HG03342 (cell line): ENCODE measurements at regions not wholly inside any gene's neighbourhood (a gene's known extent, or its start where the extent isn't known, plus 50 kb on each side); places are given as distances from the start of the nearest gene placed in this dataset.
"Not testable (repeated sequence)": the region's sequence is repeated elsewhere in the genome, so short reads cannot be mapped to it uniquely, and the experiment has no call there.

Source experiments
- ATAC-seq: cut with Tn5 transposase; IDR thresholded peaks from one replicate; pipeline ENCODE4 v1.9.1; 2021; ENCODE audit warnings: mild to moderate bottlenecking, moderate library complexity; ENCODE audit not compliant: unreplicated experiment

GRCh38 chr10:128571071-128571470 lies 444.8 kb upstream of the MKI67 start:
- no peak for ATAC-seq

DNA sequence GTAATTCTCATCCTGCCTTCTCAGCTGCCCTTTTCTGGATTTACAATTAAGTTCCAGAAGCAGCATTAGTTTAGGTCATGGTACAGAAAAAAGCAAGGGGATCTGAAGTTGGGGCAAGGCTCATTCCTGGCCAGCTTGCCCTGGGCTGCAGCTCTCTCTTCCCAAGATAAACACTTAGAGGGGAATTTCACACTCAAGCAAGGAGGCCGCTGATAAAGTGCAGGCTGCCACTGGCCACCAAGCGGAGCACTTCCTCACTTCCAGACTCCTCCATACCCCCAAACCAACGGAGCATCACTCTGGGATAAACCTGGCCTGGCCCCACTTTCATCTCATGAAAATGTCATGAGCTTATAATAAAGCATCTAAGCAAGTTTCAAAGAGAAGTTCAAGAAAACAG lies 445.5 kb upstream of the MKI67 start:
- ATAC-seq: no peak

- no peak for ATAC-seq
Observed at GRCh38 chr10:128572696-128573095, 446.5 kb upstream of the MKI67 start.

DNA sequence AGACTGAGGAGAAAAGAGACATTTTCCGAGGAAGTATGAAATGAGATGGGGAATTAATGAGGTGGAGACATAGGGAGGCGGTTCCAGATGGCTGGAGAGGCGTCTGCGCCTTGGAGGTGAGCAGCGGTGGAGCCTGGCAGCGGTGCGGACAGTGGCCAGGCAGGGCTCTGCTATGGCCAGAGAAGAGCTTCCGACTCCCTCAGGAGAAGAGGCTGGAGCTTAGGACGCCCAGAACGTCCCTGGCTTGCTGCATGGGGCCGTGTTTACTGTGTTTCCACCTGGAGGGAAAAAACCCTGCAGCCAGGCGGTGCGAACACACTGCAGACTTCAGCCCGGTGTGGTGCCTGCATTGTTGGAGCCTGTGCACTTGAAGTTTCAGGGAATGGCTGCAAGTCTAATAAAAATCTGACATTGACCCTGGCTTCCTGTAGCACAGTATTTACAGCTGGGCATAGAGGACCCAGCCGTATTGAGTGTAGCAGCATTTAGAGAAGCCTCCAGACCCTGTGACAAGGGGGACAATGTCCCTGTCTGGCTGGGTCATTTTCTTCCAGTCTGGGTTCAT lies 447.1 kb upstream of the MKI67 start:
- no peak for ATAC-seq

DNA sequence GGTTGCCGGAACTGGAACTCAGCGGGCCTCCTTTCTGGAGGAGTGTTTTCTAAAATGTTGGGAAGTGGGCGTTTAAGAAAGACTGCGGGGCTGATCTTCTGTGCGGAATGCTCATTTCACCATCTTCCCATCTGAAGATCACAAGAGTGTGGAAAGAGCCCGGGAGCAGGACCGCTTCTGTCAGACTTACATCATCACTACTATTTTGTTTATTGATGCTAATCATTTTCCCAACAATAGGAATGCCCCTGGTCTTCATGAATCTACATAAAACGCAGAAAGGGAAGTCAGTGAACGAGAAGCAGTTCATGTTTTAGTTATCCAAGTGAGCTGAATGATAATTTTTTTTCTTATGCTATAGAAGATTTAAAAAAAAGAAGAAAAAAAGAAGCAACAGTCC lies 447.8 kb upstream of the MKI67 start:
- ATAC-seq: no peak

DNA sequence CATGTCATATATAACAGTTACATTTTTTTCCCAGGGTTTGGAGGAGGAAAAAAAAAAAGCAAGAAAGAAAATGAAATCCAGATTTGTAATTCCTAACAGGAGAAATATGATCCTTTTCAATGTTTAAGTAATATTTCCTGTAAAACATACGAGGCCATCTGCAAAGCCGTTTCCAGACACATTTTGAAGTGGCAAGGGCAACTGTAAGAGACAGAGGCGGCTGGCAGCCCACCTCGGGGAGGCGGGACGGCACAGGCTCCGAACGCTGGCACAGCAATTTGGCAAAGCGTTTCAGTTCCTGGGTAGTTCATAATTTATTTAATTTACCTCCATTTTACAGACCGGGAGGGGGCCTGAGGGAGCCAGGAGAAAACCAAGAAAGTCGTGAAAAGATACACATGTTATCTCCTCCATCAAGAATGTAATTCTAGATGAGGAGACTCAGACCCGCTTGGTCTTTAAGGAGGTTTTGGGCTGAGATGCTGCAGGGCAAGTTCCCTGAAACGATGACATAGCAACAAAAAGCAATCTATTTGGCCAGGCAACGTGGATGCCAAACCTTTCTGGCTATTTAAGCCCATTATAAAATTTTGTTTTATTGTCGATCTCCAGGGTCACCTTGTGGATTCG lies 448.5 kb upstream of the MKI67 start:
- ATAC-seq: no peak

DNA sequence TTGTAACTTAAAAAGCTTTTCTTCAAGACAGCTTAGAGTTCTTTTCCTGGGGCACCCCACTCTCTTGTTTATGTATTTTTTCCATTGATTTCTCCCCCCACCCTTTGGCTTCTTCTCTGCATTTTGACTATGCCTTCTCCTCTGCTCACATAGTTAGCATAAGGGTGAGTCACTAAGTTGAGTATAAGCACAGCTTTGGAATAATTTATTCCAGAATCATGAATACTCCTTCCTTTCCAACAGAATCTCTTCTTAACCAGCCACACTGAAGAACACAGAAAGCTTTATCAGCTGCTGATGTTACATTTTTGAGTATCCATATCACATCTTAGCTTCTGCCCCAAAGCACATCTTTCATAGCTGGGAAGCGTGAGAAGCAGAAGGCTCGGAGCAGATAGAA lies 449.5 kb upstream of the MKI67 start:
- ATAC-seq: no peak

- no peak for ATAC-seq
Observed at GRCh38 chr10:128576336-128576735, 450.1 kb upstream of the MKI67 start.

DNA sequence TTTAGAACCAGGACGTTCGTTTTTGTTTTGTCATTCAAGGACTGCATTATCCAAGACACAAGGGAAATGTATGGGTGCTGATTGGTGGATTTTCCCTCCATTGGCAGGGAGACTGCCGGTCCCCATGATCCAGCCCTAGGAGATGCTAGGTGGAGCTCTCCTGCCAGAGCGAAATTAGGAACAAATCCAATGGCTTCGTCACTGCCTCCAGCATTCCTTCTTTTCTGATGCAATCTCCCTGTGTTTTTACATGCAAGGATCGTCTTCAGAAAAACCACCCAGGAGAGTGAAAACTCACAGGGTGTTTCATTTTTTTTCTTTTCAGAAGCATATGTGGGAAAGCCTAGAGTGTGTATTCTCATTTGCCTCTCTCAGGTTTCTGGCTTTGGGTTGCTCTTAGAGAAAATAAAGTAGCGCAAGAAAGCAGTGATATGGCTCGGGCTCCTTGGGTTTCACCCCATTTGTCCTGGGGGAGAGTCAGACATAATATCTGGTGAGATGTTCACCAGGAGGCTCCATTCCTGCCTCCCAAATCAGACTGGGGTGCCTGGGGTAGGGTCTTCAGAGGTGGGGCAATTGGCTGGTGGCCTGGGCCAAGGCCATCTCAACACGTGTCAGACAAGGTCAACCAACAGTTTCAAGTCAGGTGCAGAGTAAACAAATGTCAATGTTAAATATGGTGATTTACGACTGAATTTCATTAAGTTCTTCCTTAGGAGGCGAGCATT lies 450.9 kb upstream of the MKI67 start:
- ATAC-seq: no peak

DNA sequence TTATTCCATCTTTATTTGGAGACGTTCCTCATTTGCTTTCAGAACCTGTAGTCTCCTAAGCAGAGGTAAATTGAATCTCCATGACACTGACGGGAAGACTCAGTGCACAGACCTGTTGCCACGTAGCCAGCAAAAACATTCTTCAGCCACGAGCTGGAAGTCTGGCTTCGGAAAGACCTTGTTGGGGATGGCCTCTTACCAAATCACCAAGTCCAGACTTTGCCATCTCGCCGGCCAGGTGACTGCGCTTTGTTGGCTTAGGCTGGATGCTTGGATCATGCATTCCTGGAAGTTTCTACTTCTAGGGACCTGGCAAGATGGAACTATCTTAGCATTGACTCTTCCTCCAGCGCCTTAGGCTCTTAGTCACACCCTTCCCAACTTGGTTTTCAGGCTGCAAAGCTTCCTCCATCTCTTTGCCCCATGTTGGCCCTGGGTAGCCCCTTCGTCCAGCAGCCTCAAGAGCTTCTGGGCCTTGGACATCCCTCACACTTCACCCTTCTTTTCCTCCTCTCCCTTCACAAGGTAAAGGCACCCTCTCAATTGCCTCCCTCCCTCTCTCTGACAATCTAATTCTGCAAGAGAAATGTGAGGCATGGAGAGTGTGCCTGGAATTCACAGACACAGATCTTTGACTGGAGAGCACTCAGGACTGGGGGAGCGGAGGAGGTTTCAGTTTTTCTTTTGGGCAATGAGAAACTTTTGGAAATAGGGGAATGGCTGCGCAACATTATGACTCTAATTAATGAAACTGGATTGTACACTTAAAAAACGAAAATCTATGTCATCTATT lies 451.9 kb upstream of the MKI67 start:
- ATAC-seq: no peak

GRCh38 chr10:128578766-128579165 lies 452.5 kb upstream of the MKI67 start:
- no peak for ATAC-seq

GRCh38 chr10:128579280-128579865 lies 453.1 kb upstream of the MKI67 start:
- ATAC-seq: no peak

GRCh38 chr10:128579901-128580300 lies 453.7 kb upstream of the MKI67 start:
- no peak for ATAC-seq

DNA sequence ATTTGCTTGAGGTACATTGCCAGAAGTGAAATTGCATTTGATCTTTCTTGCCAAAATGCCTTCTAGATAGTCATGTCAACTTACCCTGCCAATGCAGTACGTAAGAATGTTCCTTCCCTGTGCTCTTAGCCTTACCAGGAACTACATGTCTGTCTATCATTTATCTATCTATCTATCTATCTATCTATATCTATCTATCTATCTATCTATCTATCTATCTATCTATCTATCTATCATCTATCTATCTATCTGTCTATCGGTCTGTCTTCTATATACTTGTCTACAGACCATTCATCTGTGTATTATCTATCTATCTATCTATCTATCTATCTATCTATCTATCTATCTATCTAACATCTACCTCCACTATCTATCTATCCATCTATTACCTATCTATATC lies 456.9 kb upstream of the MKI67 start:
- ATAC-seq: not testable (repeated sequence)

DNA sequence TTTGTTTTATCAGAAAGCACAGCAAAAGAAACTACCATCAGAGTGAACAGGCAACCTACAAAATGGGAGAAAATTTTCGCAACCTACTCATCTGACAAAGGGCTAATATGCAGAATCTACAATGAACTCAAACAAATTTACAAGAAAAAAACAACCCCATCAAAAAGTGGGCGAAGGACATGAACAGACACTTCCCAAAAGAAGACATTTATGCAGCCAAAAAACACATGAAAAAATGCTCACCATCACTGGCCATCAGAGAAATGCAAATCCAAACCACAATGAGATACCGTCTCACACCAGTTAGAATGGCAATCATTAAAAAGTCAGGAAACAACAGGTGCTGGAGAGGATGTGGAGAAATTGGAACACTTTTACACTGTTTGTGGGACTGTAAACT lies 460.4 kb upstream of the MKI67 start:
- not testable (repeated sequence) for ATAC-seq

DNA sequence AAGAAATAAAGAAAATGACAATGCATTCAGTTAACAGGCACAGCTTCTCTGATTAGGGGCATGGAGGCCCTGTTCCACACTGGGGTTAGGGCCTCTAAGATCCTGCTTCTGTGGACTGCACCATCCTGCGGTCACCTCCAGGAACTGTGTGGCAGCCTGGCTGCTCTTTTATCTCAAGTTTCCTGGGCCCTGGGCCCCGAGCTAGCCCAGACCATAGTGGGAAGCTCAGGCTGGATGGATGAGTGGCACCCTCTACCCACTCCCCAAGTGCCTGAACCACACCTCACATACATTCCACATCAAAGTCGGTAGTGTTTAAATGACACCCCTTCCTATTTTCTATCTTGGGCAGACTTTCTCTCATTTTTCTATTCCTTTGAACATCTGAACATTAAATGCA lies 461.5 kb upstream of the MKI67 start:
- ATAC-seq: no peak

GRCh38 chr10:128588402-128588801 lies 462.2 kb upstream of the MKI67 start:
- ATAC-seq: no peak

- ATAC-seq: no peak
Observed at GRCh38 chr10:128594688-128595087, 468.5 kb upstream of the MKI67 start.

DNA sequence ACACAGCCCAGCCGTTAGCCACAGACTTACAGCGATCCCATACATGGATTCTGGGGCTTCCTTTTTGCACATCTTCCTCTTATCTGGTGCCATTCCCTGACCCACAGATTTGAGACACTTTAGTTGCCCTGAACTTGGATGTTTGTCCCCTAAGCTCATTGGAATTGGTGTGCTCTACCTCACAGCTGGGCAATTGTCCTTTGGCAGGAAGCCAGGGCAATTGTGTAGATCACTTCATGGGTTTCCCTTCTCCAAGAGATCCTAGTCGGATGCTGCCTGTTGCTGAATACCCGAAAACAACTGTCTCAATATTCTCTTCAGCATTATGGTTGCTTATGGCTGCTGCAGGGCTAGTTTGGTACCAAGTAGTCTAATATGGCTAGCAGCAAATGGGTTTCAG lies 470.7 kb upstream of the MKI67 start:
- no peak for ATAC-seq

- ATAC-seq: no peak
Observed at GRCh38 chr10:128599030-128599429, 472.8 kb upstream of the MKI67 start.

DNA sequence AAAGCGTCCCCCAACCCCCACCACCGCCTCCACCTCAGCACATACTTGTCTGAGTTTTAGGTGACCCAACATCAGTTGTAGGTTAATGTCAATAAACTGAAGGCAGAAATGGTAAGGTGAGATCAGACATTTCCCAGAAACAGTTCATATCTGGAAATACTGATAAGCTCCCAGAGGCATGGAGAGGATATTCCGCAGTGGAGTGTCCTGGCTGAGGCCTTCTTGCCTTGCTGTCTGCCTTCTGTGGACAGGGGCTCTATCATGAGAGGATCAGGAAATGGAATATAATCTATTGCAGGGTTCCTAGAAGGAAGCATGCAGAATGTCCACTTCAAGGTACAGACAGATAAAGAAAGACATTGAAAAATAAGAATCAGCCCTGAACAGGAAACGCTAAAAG lies 473.3 kb upstream of the MKI67 start:
- no peak for ATAC-seq
